Endothelial cell of umbilical vein (primary cell): ENCODE measurements at regions not wholly inside any gene's neighbourhood (a gene's known extent, or its start where the extent isn't known, plus 50 kb on each side); places are given as distances from the start of the nearest gene placed in this dataset.

Experiments used
- BruUV-seq: library from RNA; stranded (reverse); fragments of 400-500 nt; replicated peaks from 2 replicates; lab custom pipeline; 2021; lab: Mats Ljungman, UMichigan
- CTCF ChIA-PET: fragments of 300-600, 350-600 bp; sonication (Branson Sonifier 250); formaldehyde crosslinking; loops from one replicate; lab custom pipeline; 2021; ENCODE audit warnings: antibody characterized with exemption, inconsistent platforms; lab: Charles Lee
- POLR2A ChIA-PET: fragments of 300-600, 350-600 bp; sonication (Branson Sonifier 250); formaldehyde crosslinking; loops from one replicate; lab custom pipeline; 2021; ENCODE audit warnings: antibody characterized with exemption, inconsistent platforms; lab: Charles Lee
- DNase-seq: peaks from one replicate; pipeline ENCODE4 v3.0.0-alpha.2; 2011; ENCODE audit warnings: low read depth, low spot score
- FAIRE-seq: peaks from 2 replicates; lab custom pipeline; 2011; peaks lifted over from hg19 to GRCh38; lab: Jason Lieb, UNC
- H2AFZ ChIP-seq: 2 replicates; pipeline ENCODE4 v1.6.0; 2012; ENCODE audit warnings: low read depth, low read length, control low read depth, inconsistent platforms
- H3K27ac ChIP-seq: 2 replicates; pipeline ENCODE4 v1.5.1; 2011; ENCODE audit warnings: low read depth, mild to moderate bottlenecking, control low read depth, low read length, moderate library complexity; ENCODE audit not compliant: insufficient read depth
- H3K27me3 ChIP-seq, 2 experiments: 2 replicates each; pipeline versions ENCODE4 v1.6.0 to v1.6.1; 2011; ENCODE audit warnings: low read length in 2 of 2, mixed read lengths in 1 of 2; ENCODE audit not compliant: control insufficient read depth in 2 of 2, insufficient read depth in 2 of 2
- H3K36me3 ChIP-seq, 2 experiments: 2 replicates in 1 of 2; 3 replicates in 1 of 2; pipeline ENCODE4 v1.5.1; 2011; ENCODE audit warnings: low read length in 2 of 2, mild to moderate bottlenecking in 1 of 2, moderate library complexity in 1 of 2; ENCODE audit not compliant: control insufficient read depth in 2 of 2, insufficient read depth in 2 of 2; ENCODE audit errors: extremely low read depth in 1 of 2
- H3K4me1 ChIP-seq: 3 replicates; pipeline ENCODE4 v1.5.1; 2011; ENCODE audit warnings: mild to moderate bottlenecking, low read length; ENCODE audit not compliant: control insufficient read depth, insufficient read depth; ENCODE audit errors: extremely low read depth
- H3K4me2 ChIP-seq: 2 replicates; pipeline ENCODE4 v1.6.1; 2011; ENCODE audit warnings: low read length, control low read depth, mixed read lengths; ENCODE audit not compliant: insufficient read depth
- H3K4me3 ChIP-seq, 3 experiments: fragments of 200-600 bp in 1 of 3; sonication (generic), shearing (Covaris generic) in 1 of 3; replicated peaks in 1 of 3; 2 replicates each; pipeline ENCODE4 v1.5.1; 2011 to 2016; ENCODE audit warnings: control low read depth in 3 of 3, low read length in 3 of 3, mild to moderate bottlenecking in 2 of 3, inconsistent platforms in 1 of 3, low read depth in 1 of 3, moderate library complexity in 1 of 3; ENCODE audit not compliant: insufficient read depth in 1 of 3
- H3K79me2 ChIP-seq: 2 replicates; pipeline ENCODE4 v1.6.0; 2012; ENCODE audit warnings: low read length, inconsistent platforms; ENCODE audit not compliant: control insufficient read depth, insufficient read depth
- H3K9ac ChIP-seq: replicated peaks from 2 replicates; pipeline ENCODE3; 2011; ENCODE audit warnings: low read length, control low read depth; ENCODE audit not compliant: insufficient read depth; ENCODE audit errors: extremely low read depth
- H3K9me1 ChIP-seq: replicated peaks from 3 replicates; pipeline ENCODE4 v1.6.0; 2011; ENCODE audit warnings: mild to moderate bottlenecking, low read length; ENCODE audit not compliant: control insufficient read depth, insufficient read depth; ENCODE audit errors: extremely low read depth
- H3K9me3 ChIP-seq: replicated peaks from 2 replicates; pipeline ENCODE4 v1.5.1; 2012; ENCODE audit warnings: low read length, inconsistent platforms; ENCODE audit not compliant: control insufficient read depth, insufficient read depth
- H4K20me1 ChIP-seq: replicated peaks from 2 replicates; pipeline ENCODE3; 2011; ENCODE audit warnings: mild to moderate bottlenecking, low read length; ENCODE audit not compliant: control insufficient read depth, insufficient read depth; ENCODE audit errors: extremely low read depth
- POLR2A ChIP-seq: IDR thresholded peaks from 2 replicates; pipeline ENCODE4 v1.6.1; 2012; ENCODE audit warnings: low read depth, mild to moderate bottlenecking, control low read depth, low read length
- POLR2AphosphoS5 ChIP-seq: IDR thresholded peaks from 2 replicates; pipeline ENCODE4 v1.6.1; 2012; ENCODE audit warnings: low read depth, mild to moderate bottlenecking, control low read depth, low read length, moderate library complexity; ENCODE audit not compliant: insufficient read depth
- dilution Hi-C: fragments of 300-500 bp; cut with MboI; formaldehyde crosslinking; loops from one replicate; pipeline ENCODE4 v1.15.0; 2019; ENCODE audit warnings: low sequenced_read_pairs; ENCODE audit not compliant: extremely low pct_ligation_motif_present
- intact Hi-C: fragments of 100-400 bp; cut with micrococcal nuclease; formaldehyde crosslinking; loops from one replicate; pipeline ENCODE4 v1.10.0; 2022
- TF ChIP-seq, protein P1 (sequence below): IDR thresholded peaks from 2 replicates; pipeline ENCODE4 v1.6.1; 2011; ENCODE audit not compliant: insufficient read depth, insufficient read length
- TF ChIP-seq, protein P2 (sequence below), 2 donors: IDR thresholded peaks; 1 replicate in 1 of 2; 2 replicates in 1 of 2; pipeline ENCODE4 v1.5.1; 2011; ENCODE audit warnings: low read length in 2 of 2, mild to moderate bottlenecking in 2 of 2, moderate library complexity in 2 of 2, control low read depth in 1 of 2, inconsistent platforms in 1 of 2, low read depth in 1 of 2; ENCODE audit not compliant: insufficient read depth in 1 of 2; ENCODE audit errors: extremely low read depth in 1 of 2

DNA sequence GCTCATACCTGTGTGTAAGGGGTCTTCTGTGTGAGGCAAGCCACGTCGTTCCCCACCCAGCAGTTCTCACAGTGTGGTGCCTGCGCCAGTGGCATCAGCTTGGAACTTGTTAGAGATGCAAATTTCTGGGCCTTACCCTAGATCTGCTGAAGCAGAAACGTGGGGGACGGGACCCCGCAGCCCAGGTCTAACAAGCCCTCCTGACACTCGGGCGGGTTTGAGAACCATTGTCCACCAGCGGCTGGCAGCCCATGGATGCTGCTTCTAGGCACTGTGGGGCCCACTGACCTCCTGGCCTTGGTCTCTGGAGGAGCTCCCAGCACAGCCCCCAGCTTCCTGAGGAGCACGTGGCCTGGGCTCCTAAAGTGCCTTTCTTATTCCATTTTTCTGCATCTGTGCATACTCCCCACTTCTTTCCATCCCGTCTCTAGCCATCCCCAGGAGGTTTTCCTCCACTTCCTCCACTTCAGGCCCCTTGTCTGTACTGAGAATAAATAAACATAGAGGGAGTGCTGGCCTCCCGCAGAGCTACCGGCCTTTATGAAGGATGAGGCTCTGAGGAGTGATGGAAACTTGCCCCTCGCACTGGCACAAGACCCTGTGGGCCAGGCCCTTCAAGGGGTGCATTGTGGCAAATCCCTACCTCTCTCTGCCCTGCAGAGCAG is 94.3 kb downstream of the GALR1 start:
- intact Hi-C loops = no loop called here
- ChIA-PET POLR2A (no interaction called here), CTCF (no interaction called here)
- BruUV-seq = no TSS peak
- Histone ChIP-seq H3K36me3 (no peaks in the 10 kb centered on the region), H3K79me2 (no peaks in the 10 kb centered on the region), H4K20me1 (no peaks in the 10 kb centered on the region), H3K4me3 (no peak overlapping the region), H3K9ac (no peak overlapping the region), H2AFZ (no peak overlapping the region), H3K9me3 (peaks cover 3% of the 10 kb centered on the region), H3K4me1 (no peaks in the 10 kb centered on the region), H3K4me2 (no peak overlapping the region), H3K27me3 (no peaks in the 10 kb centered on the region), H3K9me1 (no peaks in the 10 kb centered on the region), H3K27ac (no peak overlapping the region)
- FAIRE-seq = no peak
- dilution Hi-C loops = no loop called here
- TF ChIP-seq POLR2AphosphoS5 = no peak
- TF ChIP-seq, protein P1, sequence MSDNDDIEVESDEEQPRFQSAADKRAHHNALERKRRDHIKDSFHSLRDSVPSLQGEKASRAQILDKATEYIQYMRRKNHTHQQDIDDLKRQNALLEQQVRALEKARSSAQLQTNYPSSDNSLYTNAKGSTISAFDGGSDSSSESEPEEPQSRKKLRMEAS = no peak
- TF ChIP-seq, protein P2, sequence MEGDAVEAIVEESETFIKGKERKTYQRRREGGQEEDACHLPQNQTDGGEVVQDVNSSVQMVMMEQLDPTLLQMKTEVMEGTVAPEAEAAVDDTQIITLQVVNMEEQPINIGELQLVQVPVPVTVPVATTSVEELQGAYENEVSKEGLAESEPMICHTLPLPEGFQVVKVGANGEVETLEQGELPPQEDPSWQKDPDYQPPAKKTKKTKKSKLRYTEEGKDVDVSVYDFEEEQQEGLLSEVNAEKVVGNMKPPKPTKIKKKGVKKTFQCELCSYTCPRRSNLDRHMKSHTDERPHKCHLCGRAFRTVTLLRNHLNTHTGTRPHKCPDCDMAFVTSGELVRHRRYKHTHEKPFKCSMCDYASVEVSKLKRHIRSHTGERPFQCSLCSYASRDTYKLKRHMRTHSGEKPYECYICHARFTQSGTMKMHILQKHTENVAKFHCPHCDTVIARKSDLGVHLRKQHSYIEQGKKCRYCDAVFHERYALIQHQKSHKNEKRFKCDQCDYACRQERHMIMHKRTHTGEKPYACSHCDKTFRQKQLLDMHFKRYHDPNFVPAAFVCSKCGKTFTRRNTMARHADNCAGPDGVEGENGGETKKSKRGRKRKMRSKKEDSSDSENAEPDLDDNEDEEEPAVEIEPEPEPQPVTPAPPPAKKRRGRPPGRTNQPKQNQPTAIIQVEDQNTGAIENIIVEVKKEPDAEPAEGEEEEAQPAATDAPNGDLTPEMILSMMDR (IDR thresholded peaks at IDR 0.05; ENCODE audit: extremely low read depth in 1 of 2, insufficient read depth in 1 of 2, low read depth in 1 of 2, low read length in 2 of 2) = no peak
- no peak for DNase-seq

DNA sequence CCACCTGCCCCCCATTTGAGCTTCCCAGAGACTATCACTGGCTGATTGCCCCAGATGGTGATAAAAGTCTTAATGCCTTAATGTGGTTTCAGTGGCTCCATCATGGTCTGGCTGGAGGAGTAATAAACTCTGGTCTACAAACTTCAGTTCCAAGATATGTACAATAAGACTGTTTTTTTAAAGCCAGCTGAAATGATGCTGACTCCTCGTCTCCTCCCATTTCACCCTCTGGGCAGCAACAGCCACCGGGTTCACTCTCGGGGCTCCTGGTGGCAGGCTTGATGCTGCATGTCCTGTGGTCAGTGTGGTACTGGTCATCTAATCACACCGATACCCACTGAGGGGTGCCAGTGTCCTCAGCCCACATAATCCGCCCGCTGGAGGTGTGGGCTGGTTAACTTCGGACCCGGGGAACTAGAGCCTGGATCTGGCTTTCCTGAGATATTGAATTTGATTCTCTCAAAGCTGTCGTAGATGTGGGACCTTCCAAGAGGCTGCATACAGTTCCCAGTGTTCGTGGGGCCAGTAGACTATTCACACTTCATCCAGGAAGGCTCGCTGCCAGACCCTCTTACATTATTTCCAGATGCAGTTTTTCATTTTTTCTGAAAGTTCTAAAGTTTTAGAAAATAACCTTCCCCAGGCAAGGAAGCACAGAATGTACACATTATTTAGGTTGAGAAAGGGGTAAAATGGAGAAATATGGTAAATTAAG is 95.3 kb downstream of the GALR1 start:
- ChIA-PET POLR2A (no interaction called here), CTCF (no interaction called here)
- dilution Hi-C loops = no loop called here
- DNase-seq = no peak
- peaks cover 3% of the 10 kb centered on the region for H3K9me3 ChIP-seq
- no peaks in the 10 kb centered on the region for H3K79me2 ChIP-seq
- no peaks in the 10 kb centered on the region for H3K36me3 ChIP-seq
- H3K27ac ChIP-seq = no peak overlapping the region
- no TSS peak for BruUV-seq
- no peak overlapping the region for H3K4me3 ChIP-seq
- no peaks in the 10 kb centered on the region for H3K27me3 ChIP-seq
- no peak overlapping the region for H3K9ac ChIP-seq
- intact Hi-C loops = no loop called here
- no peak for FAIRE-seq
- TF ChIP-seq POLR2A = no peak
- no peaks in the 10 kb centered on the region for H4K20me1 ChIP-seq
- no peaks in the 10 kb centered on the region for H3K9me1 ChIP-seq
- no peak overlapping the region for H2AFZ ChIP-seq
- no peak overlapping the region for H3K4me2 ChIP-seq
- H3K4me1 ChIP-seq = no peaks in the 10 kb centered on the region
